ENCODE measurements at regions not wholly inside any gene's neighbourhood (a gene's known extent, or its start where the extent isn't known, plus 50 kb on each side); places are given as distances from the start of the nearest gene placed in this dataset.

DNA sequence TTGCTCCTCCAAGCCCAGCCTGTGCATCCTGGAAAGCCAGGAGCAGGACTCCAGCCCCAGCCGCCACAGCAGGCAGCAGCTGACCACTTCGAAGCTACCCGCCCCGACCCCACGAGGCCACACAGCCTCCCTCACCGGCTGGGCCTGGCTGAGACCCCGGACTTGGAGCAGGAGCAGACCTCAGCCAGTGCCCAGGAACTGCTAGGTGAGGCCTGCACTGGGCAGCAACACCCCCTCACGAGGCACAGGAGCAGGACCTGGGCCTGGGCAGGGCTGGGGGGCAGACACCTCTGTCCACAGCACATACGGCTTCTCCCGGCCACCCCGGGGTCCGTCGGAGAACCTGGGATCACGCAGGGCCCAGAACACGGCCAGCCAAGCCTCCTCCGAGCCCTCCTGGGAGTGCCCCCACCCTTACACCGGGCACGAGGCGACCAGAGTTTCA, 137.4 kb upstream of the C14orf180 start:
- TF ChIP-seq, protein P1, sequence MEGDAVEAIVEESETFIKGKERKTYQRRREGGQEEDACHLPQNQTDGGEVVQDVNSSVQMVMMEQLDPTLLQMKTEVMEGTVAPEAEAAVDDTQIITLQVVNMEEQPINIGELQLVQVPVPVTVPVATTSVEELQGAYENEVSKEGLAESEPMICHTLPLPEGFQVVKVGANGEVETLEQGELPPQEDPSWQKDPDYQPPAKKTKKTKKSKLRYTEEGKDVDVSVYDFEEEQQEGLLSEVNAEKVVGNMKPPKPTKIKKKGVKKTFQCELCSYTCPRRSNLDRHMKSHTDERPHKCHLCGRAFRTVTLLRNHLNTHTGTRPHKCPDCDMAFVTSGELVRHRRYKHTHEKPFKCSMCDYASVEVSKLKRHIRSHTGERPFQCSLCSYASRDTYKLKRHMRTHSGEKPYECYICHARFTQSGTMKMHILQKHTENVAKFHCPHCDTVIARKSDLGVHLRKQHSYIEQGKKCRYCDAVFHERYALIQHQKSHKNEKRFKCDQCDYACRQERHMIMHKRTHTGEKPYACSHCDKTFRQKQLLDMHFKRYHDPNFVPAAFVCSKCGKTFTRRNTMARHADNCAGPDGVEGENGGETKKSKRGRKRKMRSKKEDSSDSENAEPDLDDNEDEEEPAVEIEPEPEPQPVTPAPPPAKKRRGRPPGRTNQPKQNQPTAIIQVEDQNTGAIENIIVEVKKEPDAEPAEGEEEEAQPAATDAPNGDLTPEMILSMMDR (IDR thresholded peaks at IDR 0.05; ENCODE audit: insufficient read depth in 1 of 2, low read depth in 1 of 2, low read length in 1 of 2, severe bottlenecking in 1 of 2, unreplicated experiment in 1 of 2) = no peak
- Mint-ChIP-seq H3K36me3 (ENCODE audit: insufficient read depth, unreplicated experiment) (peaks cover 6% of the 10 kb centered on the region), H3K4me1 (ENCODE audit: low read depth, unreplicated experiment) (no peaks in the 10 kb centered on the region), H3K9me3 (ENCODE audit: unreplicated experiment) (peaks cover 11% of the 10 kb centered on the region), H3K27ac (ENCODE audit: unreplicated experiment) (no peak overlapping the region), H3K27me3 (ENCODE audit: insufficient read depth, unreplicated experiment) (peaks cover 16% of the 10 kb centered on the region), H3K4me3 (ENCODE audit: unreplicated experiment) (no peak overlapping the region)
- CTCF ChIA-PET = no interaction called here
- intact Hi-C loops (cut with micrococcal nuclease; ENCODE audit: unreplicated experiment) = no loop called here
- no TSS peak for BruUV-seq (replicated peaks)
- no peak overlapping the region for H3K4me3 ChIP-seq (ENCODE audit: low read depth, low read length)
- no peaks in the 10 kb centered on the region for H3K4me1 ChIP-seq
- H3K9me3 ChIP-seq = no peaks in the 10 kb centered on the region
- H3K27me3 ChIP-seq (replicated peaks; ENCODE audit: control insufficient read depth, insufficient read depth, low read length) = no peaks in the 10 kb centered on the region; the same call in 1 of the 2 replicates
- DNase-seq = no peak
- no peaks in the 10 kb centered on the region for H3K36me3 ChIP-seq (ENCODE audit: control insufficient read depth, insufficient read depth, low read length)
- POLR2A ChIA-PET = no interaction called here

DNA sequence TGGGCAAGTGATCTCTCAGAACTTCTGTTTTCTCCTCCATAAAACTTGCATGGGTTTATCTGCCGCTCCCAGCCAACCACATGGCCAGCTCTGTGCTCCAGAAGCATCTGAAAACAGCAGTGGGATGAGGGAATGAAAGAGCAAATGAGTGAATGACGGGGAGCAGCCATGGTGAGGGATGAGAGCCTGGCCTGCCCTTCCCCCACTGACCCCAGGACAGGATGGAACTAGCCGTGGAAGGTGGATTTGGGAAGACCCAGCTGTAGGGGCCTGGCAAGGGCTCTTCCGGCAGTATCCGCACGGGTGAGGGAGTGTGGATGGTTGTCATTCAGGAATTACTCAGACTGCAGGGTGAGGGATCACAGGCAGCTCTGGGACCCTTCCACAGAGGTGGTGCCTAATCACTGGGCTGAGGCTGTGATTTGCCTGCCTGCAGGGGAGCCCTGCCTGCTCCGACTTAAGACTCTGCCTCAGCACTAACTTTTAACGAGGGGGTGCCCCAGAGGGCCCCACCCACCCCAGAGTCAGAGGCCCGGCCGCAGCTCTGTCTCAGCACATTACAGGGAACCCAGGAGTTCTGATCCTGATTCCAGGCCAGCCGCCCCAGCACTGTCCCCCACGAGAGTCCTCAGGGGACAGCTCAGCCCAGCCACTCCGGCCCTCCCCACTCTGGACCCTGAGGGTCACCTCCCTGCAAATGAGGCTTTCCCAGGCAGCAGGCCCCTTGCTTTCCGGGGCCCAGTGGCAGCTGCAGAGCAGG, 136.8 kb upstream of the C14orf180 start:
- Mint-ChIP-seq H3K36me3 (ENCODE audit: insufficient read depth, unreplicated experiment) (peaks cover 6% of the 10 kb centered on the region), H3K27me3 (ENCODE audit: insufficient read depth, unreplicated experiment) (peaks cover 13% of the 10 kb centered on the region), H3K4me3 (ENCODE audit: unreplicated experiment) (no peak overlapping the region), H3K27ac (ENCODE audit: unreplicated experiment) (no peak overlapping the region), H3K4me1 (ENCODE audit: low read depth, unreplicated experiment) (no peaks in the 10 kb centered on the region), H3K9me3 (ENCODE audit: unreplicated experiment) (peaks cover 14% of the 10 kb centered on the region)
- DNase-seq = no peak
- CTCF ChIA-PET = no interaction called here
- no peaks in the 10 kb centered on the region for H3K4me1 ChIP-seq
- H3K4me3 ChIP-seq (ENCODE audit: low read depth, low read length) = no peak overlapping the region
- H3K9me3 ChIP-seq = no peaks in the 10 kb centered on the region
- no peaks in the 10 kb centered on the region; the same call in 1 of the 2 replicates for H3K27me3 ChIP-seq (replicated peaks; ENCODE audit: control insufficient read depth, insufficient read depth, low read length)
- H3K36me3 ChIP-seq (ENCODE audit: control insufficient read depth, insufficient read depth, low read length) = no peaks in the 10 kb centered on the region
- TF ChIP-seq, protein P1 (IDR thresholded peaks at IDR 0.05; ENCODE audit: insufficient read depth in 1 of 2, low read depth in 1 of 2, low read length in 1 of 2, severe bottlenecking in 1 of 2, unreplicated experiment in 1 of 2) = no peak
- intact Hi-C loops (cut with micrococcal nuclease; ENCODE audit: unreplicated experiment) = no loop called here
- POLR2A ChIA-PET = no interaction called here
- no TSS peak for BruUV-seq (replicated peaks)

DNA sequence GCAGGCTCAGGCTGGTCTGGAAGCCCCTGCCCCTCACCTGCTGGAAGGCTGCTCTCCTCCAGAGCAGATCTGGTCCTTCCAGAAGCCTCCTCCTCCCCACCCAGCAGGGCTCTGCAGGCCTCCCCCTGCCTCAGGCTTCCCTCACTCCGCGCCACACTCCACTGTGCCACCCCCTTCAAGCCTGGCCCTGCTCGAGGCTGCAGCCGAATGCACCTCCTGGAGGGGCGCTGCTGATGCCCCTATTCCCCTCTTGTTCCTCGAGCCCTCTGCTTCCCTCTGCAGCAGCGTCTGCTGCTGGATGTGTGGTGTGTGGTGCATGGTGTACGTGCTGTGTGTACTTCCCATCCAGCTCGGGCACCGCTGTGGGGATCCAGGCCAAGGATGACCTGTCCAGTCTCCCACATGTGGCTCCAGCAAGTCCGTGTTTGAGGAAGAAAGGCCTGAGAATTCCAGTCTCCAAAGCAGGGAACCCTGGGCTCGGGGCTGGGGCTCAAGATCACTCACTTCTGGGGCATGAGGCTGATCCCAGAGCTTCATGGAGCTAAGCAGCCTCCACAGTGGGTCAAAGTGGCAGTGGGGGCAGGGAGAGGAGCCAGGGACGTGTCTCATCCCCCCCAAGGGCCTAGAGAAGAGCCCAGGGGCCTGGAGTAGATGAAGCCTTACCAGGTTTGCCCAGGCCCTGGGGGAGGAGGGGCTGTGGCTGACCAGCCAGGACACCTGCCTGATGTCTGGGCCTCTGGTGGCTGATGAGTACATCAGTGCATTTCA, 136.0 kb upstream of the C14orf180 start:
- BruUV-seq (replicated peaks) = no TSS peak
- peaks cover 17% of the 10 kb centered on the region for H3K27me3 Mint-ChIP-seq (ENCODE audit: insufficient read depth, unreplicated experiment)
- H3K9me3 Mint-ChIP-seq (ENCODE audit: unreplicated experiment) = peaks cover 21% of the 10 kb centered on the region
- TF ChIP-seq, protein P1 (IDR thresholded peaks at IDR 0.05; ENCODE audit: insufficient read depth in 1 of 2, low read depth in 1 of 2, low read length in 1 of 2, severe bottlenecking in 1 of 2, unreplicated experiment in 1 of 2) = no peak
- H3K36me3 Mint-ChIP-seq (ENCODE audit: insufficient read depth, unreplicated experiment) = peaks cover 6% of the 10 kb centered on the region
- POLR2A ChIA-PET = no interaction called here
- no peak overlapping the region for H3K4me3 Mint-ChIP-seq (ENCODE audit: unreplicated experiment)
- H3K4me3 ChIP-seq (ENCODE audit: low read depth, low read length) = no peak overlapping the region
- no peaks in the 10 kb centered on the region for H3K36me3 ChIP-seq (ENCODE audit: control insufficient read depth, insufficient read depth, low read length)
- no peaks in the 10 kb centered on the region for H3K4me1 ChIP-seq
- CTCF ChIA-PET = no interaction called here
- H3K9me3 ChIP-seq = no peaks in the 10 kb centered on the region
- no peak for DNase-seq
- no peak overlapping the region for H3K27ac Mint-ChIP-seq (ENCODE audit: unreplicated experiment)
- intact Hi-C loops (cut with micrococcal nuclease; ENCODE audit: unreplicated experiment) = no loop called here
- H3K4me1 Mint-ChIP-seq (ENCODE audit: low read depth, unreplicated experiment) = no peaks in the 10 kb centered on the region
- H3K27me3 ChIP-seq (replicated peaks; ENCODE audit: control insufficient read depth, insufficient read depth, low read length) = no peaks in the 10 kb centered on the region; the same call in 1 of the 2 replicates
